OCI-LY7 (cell line): ENCODE measurements at regions not wholly inside any gene's neighbourhood (a gene's known extent, or its start where the extent isn't known, plus 50 kb on each side); places are given as distances from the start of the nearest gene placed in this dataset.

Experiments used
- EZH2phosphoT487 ChIP-seq: fragments of 200-600 bp; sonication (generic); IDR thresholded peaks from 2 replicates; pipeline ENCODE4 v1.6.1; 2018; ENCODE audit warnings: low read depth, borderline replicate concordance, mild to moderate bottlenecking, mixed run types, antibody characterized with exemption, low read length, moderate library complexity, mixed read lengths
- TF ChIP-seq, protein P1 (sequence below): fragments of 200-600 bp; sonication (generic); conservative IDR thresholded peaks from 2 replicates; pipeline ENCODE4 v1.5.1; 2014; ENCODE audit warnings: mild to moderate bottlenecking, antibody characterized with exemption, low read length, moderate library complexity, mixed read lengths

- TF ChIP-seq, protein P1, sequence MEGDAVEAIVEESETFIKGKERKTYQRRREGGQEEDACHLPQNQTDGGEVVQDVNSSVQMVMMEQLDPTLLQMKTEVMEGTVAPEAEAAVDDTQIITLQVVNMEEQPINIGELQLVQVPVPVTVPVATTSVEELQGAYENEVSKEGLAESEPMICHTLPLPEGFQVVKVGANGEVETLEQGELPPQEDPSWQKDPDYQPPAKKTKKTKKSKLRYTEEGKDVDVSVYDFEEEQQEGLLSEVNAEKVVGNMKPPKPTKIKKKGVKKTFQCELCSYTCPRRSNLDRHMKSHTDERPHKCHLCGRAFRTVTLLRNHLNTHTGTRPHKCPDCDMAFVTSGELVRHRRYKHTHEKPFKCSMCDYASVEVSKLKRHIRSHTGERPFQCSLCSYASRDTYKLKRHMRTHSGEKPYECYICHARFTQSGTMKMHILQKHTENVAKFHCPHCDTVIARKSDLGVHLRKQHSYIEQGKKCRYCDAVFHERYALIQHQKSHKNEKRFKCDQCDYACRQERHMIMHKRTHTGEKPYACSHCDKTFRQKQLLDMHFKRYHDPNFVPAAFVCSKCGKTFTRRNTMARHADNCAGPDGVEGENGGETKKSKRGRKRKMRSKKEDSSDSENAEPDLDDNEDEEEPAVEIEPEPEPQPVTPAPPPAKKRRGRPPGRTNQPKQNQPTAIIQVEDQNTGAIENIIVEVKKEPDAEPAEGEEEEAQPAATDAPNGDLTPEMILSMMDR = no peak
- no peak for TF ChIP-seq EZH2phosphoT487
These were observed 536.9 kb upstream of the HS3ST5 start for GRCh38 chr6:114879693-114880092.
